NCI-H146 treated with DMSO at 0.1 percent for 48 hours (cell line): ENCODE measurements at regions not wholly inside any gene's neighbourhood (a gene's known extent, or its start where the extent isn't known, plus 50 kb on each side); places are given as distances from the start of the nearest gene placed in this dataset.
"Not testable (repeated sequence)": the region's sequence is repeated elsewhere in the genome, so short reads cannot be mapped to it uniquely, and the experiment has no call there.

Source experiments
- DNase-seq: peaks from one replicate; lab custom pipeline; 2025; ENCODE audit not compliant: unreplicated experiment; lab: John Stamatoyannopoulos, UW

DNA sequence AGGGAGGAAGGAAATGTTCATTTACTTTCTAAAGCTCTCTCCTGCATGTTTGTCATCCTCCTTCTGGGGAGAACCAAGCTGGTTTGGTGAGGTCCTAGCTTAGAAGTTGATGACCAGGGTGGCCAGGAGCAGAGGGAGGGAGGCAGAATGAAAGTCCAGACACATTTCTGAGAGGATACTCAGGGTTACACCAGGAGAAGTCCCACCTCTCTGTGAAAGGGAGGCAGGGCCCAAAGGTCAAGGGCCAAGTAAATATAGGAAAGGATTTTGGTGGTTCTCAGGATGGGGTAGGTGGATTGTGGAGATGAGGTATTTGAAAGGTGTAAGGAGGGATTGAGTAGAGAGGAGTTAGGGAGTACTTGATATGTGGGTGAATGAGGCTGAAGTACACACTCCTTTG lies 58.0 kb upstream of the FBXO11 start:
- no peak for DNase-seq

DNA sequence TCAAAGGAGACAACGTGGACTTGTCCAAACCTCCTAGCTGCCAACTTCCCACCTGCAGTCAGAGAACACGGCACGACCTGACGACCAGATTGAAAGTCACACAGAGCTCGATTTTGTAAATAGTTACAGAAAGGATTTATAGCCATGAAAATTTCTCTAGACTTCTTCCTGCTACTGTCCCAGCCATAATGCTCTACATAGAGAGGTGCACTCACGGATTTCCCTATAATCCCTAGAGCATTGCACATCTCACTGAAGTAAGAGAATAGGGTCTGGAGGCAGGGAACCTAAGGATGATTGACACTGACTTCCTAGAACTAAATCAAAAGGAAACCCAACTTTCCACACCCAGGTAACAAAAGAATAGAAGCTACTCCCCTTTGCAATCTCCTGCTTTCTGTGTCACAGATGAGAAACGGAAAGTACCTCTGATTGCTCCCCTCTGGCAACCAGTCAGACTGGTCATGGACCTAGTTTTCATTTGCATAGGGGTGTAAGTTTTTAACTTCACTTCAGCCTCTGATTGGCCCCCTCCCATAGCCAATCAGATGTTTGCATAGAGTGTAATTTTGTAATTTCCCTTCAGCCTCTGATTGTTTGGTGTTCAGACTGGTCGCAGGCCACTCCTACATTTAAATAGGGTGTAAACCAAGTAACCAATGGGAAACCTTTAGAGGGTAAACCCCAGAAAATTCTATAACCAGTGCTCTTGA lies 58.6 kb upstream of the FBXO11 start:
- no peak for DNase-seq

DNA sequence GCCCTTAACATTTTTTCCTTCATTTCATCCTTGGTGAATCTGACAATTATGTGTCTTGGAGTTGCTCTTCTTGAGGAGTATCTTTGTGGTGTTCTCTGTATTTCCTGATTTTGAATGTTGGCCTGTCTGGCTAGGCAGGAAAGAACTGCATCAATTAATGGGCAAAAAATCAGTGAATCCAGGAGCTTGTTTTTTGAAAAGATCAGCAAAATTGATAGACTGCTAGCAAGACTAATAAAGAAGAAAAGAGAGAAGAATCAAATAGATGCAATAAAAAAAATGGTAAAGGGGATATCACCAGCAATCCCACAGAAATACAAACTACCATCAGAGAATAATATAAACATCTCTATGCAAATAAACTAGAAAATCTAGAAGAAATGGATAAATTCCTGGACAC lies 70.4 kb upstream of the FBXO11 start:
- DNase-seq, result not testable (repeated sequence)

DNA sequence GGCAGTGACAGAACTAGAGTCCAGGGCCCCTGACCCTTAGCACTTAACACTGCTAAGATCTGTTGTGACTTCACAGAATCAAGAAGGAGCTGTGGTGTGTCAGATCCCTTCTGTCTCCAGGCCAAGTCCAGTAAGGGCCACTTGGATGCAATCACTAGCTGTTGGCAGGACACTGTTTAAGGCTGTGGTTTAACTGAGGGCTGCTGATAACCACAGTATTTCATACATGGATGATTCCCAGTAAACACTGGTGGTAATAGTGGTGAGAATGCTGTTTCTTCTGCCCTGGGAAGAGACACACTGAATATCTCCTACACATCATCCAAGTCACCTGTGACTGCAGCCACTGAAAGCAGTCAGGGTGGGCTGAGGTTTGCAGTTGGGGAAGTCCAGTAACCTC lies 77.7 kb upstream of the FBXO11 start:
- no peak for DNase-seq

DNA sequence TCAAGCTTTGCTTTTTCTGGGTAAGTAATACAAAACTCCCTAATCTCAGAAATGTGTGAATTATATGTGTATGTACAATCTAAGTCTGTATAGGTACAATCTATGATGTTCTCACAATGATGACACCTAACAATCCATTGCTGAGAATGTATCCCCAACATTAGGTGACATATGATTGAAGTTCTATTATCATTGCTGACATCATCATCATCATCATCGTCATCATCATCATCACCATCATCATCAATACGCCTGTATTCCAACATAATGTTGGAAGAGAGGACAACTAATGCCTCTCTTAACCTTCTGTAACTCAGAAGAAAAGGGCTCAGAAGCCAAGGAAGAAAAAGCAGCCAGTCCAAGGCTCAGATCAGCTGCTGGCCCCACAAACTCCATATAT lies 84.2 kb upstream of the FBXO11 start:
- DNase-seq, result no peak

DNA sequence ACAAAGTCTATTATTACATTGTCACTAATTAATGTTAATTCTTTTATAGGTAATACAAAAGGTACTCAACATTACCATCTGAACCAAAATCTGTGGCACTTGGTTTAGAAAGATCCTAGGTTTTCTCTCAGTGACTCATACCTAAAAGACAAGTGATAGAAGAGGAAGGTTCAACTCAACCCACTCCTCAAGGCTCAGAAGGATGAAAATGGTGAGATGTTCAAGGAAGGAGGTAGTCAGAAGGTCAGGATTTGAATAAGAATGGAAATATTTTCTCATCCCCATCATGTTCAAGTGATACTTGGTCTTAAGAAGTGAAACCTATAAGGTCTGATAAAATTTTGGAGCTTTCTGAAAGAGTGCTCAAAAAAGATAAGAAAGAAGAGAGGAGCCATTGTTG lies 86.4 kb upstream of the FBXO11 start:
- DNase-seq, result no peak

DNA sequence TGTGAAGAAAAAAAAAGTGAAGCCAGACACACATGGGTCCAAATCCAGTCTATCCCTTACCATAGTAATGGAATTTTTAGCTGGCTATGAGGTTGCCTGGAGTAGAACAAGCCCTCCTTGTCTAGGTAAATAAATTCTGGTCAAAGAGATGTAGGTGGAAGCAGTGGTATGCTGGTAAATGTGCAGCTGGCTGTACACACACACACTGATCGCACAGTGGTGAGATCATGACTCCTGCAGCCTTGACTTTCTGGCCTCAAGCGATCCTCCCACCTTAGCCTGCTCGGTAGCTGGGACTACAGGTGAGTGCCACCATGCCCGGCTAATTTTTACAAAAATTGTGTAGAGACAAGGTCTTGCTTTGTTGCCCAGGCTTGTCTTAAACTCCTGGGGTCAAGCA lies 90.5 kb upstream of the FBXO11 start:
- DNase-seq, result no peak

DNA sequence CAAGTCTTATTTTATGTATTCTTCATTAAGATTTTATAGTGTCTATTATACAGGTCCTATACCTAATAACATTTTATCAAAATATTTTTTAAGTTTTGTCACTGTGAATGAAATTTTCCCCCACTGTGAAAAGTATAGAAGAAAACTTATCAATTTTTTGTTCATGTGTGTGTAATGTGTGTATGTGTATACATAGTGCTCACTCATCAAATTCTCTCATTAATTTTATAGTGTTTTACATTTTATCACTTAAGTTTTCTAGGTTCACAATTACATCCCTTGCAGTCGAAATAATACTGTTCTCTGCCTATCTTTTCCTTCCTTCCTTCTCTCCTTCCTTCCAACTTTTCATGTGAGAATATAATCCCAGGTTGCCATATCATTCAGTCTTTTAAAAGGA lies 93.2 kb upstream of the FBXO11 start:
- DNase-seq, result no peak

DNA sequence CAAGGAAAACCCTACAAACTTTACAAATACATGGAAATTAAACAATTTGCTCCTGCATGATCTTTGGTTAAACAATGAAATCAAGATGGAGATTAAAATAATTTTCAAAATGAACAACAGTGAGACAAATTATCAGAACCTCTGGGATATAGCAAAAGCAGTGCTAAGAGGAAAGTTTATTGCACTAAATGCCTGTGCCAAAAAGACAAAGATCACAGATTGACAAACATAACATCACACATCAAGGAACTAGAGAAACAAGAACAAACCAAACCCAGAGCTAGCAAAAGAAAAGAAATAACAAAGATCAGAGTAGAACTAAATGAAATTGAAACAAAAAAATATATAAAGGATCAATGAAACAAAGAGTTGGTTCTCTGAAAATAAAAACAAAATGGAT lies 95.2 kb upstream of the FBXO11 start:
- no peak for DNase-seq

DNA sequence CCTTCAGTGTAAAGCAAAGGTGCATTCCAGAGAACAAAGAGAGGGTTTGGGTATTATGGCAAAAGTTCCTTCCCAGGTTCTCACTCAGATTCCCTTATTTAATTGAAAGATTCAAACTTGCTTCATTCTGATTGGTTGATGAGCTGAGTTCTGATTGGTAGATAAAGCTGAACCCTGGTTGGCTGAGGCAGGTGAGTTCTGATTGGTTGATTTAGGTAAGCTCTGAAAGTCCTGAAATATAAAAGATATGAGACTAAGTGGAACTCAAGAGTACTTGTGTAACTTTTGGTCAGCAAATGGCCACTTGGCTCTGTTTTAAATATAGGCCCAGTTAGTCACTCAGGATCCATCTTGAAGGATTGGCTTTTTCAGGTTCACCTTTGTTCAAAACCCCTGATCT lies 99.8 kb upstream of the FBXO11 start:
- no peak for DNase-seq

DNA sequence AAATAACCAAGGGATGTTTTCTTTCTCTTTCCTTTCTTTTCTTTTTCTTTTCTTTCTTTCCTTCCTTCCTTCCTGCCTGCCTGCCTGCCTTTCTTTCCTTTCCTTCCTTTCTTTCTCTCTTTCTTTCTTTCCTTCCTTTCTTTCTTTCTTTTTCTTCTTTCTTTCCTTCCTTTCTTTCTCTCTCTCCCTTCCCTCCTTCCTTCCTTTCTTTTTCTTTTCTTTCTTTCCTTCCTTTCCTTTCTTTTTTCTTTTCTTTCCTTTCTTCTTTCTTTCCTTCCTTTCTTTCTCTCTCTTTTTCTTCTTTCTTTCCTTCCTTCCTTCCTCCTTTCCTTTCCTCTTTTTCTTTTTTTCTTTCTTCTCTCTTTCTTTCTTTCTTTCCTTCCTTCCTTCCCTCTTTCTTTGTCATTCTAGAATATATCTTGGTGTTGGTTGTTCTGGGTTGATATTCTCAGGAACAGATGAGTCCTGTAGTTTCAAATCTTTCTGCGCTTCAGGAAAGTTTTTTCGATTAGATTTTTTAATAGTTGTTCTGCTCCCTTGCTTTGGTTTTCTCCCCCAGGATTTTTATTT lies 101.5 kb upstream of the FBXO11 start:
- DNase-seq, result no peak

DNA sequence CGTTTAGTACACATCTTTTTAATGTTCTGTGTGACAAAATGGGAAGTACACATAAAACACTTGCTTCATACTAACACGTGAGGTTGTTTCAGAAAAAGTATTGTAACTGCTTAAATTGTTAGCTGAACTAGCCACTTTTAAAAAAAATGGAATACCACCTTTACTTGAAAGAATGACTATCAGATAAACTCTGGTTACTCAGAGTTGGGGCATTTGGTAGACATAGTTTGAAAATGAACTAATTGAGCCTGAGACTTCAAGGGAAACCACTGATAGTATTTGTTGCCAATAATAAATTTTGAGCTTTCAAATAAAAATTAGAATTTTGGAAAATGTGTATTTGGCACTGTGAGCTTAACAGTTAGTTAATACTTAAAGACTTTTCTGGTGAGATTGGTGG lies 103.0 kb upstream of the FBXO11 start:
- no peak for DNase-seq

DNA sequence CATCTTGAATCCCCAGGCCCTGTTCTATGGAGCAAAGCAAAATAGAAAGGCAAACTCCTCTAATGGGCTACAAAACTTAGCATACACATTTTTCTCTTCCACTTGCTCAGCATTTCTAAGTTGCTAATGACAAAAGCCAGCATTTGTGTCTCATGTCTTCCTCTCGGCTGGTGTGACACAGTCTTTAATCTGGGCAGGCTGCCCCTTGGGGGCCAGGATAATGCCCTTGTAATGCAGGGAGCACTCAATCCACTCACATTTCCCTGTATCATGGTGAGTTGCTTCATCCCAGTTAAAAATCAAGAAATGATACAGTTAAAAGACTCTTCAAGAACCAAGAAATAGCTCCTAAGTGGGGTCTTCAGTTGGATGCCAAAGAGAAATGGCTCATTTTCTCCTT lies 109.1 kb upstream of the FBXO11 start:
- DNase-seq, result no peak

DNA sequence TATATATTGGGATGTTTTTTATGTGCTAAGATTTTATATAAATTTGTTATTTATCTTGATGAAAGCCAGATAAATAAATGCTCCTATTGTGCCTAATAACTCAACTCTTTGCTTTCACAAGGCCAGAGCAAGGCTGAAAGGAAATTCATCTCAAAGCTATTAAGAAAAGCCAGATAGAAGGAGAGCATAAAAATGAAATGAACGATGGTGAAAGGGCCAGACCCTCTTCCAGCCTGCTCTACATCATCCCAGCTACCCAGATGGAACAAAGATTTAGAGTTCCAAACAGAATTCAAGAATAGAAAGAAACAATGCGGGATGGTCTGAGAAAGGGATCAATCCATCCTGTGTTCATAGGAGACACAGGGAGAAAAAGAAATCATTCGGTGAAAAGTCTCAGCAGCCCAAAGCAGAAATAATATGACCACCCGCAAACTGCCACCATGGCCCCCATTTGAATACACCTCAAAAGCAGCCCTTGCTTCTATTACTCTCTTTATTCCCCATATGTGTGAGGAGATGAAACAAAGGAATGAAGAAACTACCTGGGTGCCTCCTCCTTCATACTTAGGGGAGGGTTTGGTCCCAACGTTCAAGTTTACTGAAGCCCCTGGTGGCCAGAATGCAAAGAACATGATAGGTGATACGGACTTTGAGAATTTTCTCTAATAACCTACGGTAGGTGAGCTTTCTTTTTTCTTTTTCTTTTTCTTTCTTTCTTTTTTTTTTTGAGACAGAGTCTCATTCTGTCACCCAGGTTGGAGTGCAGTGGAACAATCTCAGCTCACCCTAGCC lies 110.1 kb upstream of the FBXO11 start:
- DNase-seq, result no peak

DNA sequence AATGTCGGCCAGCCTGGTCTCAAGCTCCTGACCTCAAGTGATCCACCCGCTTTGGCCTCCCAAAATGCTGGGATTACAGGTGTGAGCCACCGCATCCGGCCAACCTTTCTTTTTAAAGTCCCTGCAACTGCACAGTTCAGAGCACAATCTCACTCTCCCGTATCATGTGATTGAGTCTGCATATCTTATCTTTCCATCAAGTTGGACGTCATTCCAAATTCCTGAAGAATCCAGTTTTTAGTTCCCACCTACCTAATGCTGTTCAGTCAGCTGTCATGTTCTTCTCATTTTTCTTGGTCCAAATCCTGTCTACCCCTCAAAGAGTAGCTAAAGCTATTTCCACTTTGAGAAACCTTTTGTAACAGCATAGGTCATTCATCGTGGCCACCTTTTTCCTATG lies 110.8 kb upstream of the FBXO11 start:
- no peak for DNase-seq

DNA sequence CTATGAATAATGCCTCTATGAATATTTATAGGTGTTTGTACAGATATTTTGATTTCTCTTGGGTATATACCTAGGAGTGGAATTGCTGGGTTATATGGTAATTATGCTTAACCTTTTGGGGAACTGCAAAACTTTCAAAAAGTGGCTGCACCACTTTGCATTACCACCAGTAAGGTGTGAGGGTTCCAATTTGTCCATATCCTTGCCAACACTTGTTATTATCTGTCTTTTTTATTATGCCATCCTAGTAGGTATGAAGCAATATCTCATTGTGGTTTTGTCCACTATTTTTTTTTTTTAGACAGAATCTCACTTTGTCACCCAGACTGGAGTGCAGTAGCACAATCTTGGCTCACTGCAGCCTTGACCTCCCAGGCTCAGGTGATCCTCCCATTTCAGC lies 112.2 kb upstream of the FBXO11 start:
- no peak for DNase-seq

DNA sequence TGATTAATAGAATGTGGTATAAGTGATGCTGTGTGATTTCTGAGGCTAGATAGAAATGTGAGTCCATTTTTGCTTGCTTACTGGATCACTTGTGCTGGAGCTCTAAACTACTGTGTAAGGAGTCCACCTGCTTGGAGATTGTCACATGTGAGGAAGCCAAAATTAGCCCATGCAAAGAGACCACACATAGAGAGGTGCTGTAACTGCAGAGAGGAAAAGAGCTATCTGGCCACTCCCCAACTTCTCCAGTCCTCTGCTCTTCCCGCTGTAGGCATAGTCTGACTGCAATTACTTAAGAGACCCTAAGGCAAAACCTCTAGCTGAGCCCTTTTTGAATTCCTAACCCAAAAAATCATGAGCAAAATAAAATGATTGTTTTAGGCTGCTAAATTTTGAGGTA lies 120.6 kb upstream of the FBXO11 start:
- DNase-seq, result no peak

DNA sequence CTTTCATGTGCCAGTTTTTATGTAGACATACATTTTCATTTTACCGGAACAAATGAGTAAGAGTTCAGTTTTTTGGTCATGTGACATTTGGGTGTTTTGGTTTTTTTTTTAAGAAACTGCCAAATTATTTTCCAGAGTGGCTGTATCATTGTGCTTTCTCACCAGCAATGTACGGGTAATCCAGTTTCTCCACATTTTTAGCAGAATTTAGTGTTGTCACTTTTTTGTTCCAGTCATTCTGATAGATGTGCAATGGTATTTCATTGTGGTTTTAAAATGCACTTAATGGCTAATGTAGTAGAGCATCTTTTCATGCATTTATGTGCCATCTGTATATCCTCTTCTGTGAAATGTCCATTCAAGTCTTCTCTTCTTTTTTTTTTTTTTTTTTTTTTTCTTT lies 126.5 kb upstream of the FBXO11 start:
- DNase-seq, result no peak

DNA sequence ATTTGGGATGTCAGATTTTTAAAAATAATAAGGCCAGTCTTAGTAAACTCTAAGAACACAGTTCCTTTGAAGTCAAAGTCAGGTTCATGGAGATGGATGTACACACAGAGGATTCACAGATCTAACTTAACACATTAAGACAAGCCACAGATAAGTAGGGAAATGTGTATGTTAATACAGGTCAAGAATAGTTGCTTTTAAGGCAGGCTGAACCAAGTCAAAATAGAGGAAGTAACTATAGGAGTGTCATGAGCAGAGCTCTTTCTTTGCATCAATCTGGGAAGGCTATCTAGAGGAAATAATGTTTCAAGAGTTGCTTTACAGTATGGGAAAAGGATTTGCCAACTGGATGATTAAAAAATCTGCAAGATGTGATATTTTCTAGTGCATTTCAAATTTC lies 128.0 kb upstream of the FBXO11 start:
- no peak for DNase-seq

DNA sequence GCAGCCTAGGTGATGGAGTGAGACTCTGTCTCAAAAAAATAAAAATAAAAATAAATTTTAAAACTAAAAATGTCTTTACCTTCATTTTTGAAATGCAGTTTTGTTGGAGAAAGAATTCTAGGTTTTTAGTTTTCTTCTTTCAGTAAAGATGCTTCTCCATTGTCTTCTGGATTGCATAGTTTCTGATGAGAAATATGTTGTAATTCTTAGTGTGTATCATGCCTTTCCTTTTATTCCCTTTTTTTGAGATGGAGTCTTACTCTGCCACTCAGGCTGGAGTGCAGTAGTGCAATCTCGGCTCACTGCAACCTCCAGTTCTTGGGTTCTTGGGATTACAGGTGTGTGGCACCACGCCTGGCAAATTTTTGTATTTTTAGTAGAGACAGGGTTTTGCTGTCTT lies 130.0 kb upstream of the FBXO11 start:
- DNase-seq, result no peak

DNA sequence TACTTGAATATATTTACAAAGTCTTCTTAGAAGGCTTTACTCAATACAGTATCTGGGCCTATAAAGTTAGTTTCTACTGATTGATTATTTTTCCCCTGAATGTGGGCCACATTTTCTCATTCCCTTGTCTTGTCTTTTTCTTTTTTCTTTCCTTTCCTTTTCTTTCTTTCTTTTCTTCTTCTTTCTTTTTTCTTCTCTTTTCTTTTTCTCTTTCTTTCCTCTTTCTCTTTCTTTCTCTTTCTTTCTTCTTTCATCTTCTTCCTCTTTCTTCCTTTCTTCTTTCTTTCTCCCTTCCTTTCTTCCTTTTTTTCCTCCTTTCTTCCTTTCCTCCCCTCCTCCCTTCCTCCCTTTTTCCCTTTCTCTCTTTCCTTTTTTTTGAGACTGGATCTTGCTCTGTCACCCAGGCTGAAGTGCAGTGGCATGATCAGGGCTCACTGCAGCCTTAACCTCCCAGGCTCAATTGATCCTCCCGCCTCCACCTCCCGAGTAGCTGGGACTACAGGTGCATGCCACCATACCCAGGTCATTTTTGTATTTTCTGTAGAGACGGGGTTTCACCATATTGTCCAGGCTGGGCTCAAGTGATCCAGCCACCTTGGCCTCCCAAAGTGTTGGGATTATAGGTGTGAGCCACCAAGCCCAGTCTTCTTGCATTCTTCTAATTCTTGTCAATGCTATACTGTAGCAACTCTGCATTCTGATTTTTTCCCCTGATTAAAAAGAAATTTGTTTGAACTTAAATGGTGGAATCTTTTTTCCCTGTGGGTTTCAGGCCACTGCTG lies 133.1 kb upstream of the FBXO11 start:
- DNase-seq, result no peak
